Ovary (tissue), 7 donors: ENCODE measurements at regions not wholly inside any gene's neighbourhood (a gene's known extent, or its start where the extent isn't known, plus 50 kb on each side); places are given as distances from the start of the nearest gene placed in this dataset.

Experiments
- DNase-seq, 5 donors: peaks; one replicate each; pipeline ENCODE4 v3.0.0-alpha.2; 2019 to 2020
- H3K27ac ChIP-seq, 2 donors: fragments of 200-600 bp; one replicate each; pipeline versions ENCODE4 v1.5.1 to v1.8.0; 2019 to 2022
- H3K27me3 ChIP-seq: fragments of 200-600 bp; one replicate; pipeline ENCODE4 v1.8.0; 2022
- H3K36me3 ChIP-seq: fragments of 200-600 bp; sonication (generic); one replicate; pipeline ENCODE4 v1.5.1; 2019
- H3K4me1 ChIP-seq: one replicate; pipeline ENCODE4 v1.8.1; 2013; ENCODE audit warnings: mild to moderate bottlenecking, moderate library complexity; ENCODE audit not compliant: insufficient read depth
- H3K4me3 ChIP-seq: fragments of 200-600 bp; sonication (generic); one replicate; pipeline ENCODE4 v1.5.1; 2017
- H3K9me3 ChIP-seq, 2 donors: fragments of 200-600 bp in 1 of 2; sonication (generic) in 1 of 2; one replicate each; pipeline versions ENCODE4 v1.5.1 to v1.8.1; 2013 to 2019; ENCODE audit warnings: mild to moderate bottlenecking in 1 of 2, moderate library complexity in 1 of 2
- CTCF ChIP-seq, 3 donors: fragments of 450-650 bp in 2 of 3; fragments of 200-600 bp in 1 of 3; IDR thresholded peaks; one replicate each; pipeline versions ENCODE4 v1.5.1 to v1.8.0; 2016 to 2022; ENCODE audit warnings: antibody characterized with exemption in 3 of 3, mild to moderate bottlenecking in 1 of 3
- EP300 ChIP-seq: sonication (generic); formaldehyde crosslinking; IDR thresholded peaks from one replicate; pipeline ENCODE4 v1.6.1; 2017; ENCODE audit warnings: antibody characterized with exemption
- POLR2A ChIP-seq: fragments of 450-650 bp; IDR thresholded peaks from one replicate; pipeline ENCODE4 v1.6.1; 2017; ENCODE audit warnings: antibody characterized with exemption, mild to moderate bottlenecking, moderate library complexity
- WGBS, 3 donors: extraction: QIAGEN DNeasy Blood & Tissue Kit in 1 of 3; methylation state at CpG; one replicate each; pipeline versions ENCODE4 v1.1.5 to v1.1.7; 2013 to 2017; 5-methylcytosine and 5-hydroxymethylcytosine counted together
- intact Hi-C, 4 donors: fragments of 100-400 bp; cut with DNase I; formaldehyde crosslinking; loops; one replicate each; pipeline versions ENCODE4 v1.11.0 to v1.15.1; 2022 to 2023
- donor health status: DM: no; HTN: no; CAD: no; lungs with moderate emphysema.
- donor health status: DM: no; HTN: no; CAD: no.
- donor health status: Bipolar disorder and iron deficiency.
- donor health status: DM: no; HTN: no; CAD: no.
- donor health status: DM: yes; HTN: yes; CAD: no.

- WGBS, 3 donors: 87 to 95% (median 91%) methylated on average over 2 of the region's 2 CpGs
- TF ChIP-seq EP300 (no peak), CTCF (IDR thresholded peaks at IDR 0.05) (no peak), POLR2A (no peak)
- Histone ChIP-seq H3K27ac (no peak overlapping the region), H3K4me3 (no peak overlapping the region), H3K9me3 (no peaks in the 10 kb centered on the region), H3K27me3 (no peaks in the 10 kb centered on the region), H3K4me1 (peaks cover 9% of the 10 kb centered on the region), H3K36me3 (no peaks in the 10 kb centered on the region)
- intact Hi-C loops: no loop called here
- DNase-seq: no peak
Observed at GRCh38 chr9:113649855-113650206, 186.3 kb downstream of the RGS3 start.

- H3K27ac ChIP-seq: no peak overlapping the region
- WGBS, 3 donors: 60 to 71% (median 65%) methylated on average over 16 of the region's 16 CpGs
- no peak for DNase-seq
- no peaks in the 10 kb centered on the region for H3K27me3 ChIP-seq
- H3K4me3 ChIP-seq: no peak overlapping the region
- no peaks in the 10 kb centered on the region for H3K9me3 ChIP-seq
- intact Hi-C loops: no loop called here
- no peak for TF ChIP-seq CTCF (IDR thresholded peaks at IDR 0.05)
- peaks cover 11% of the 10 kb centered on the region for H3K4me1 ChIP-seq
- no peaks in the 10 kb centered on the region for H3K36me3 ChIP-seq
Observed at GRCh38 chr9:113650207-113651131, 186.9 kb downstream of the RGS3 start.

- H3K27ac ChIP-seq: no peak overlapping the region
- TF ChIP-seq EP300 (no peak), POLR2A (no peak), CTCF (IDR thresholded peaks at IDR 0.05) (no peak)
- 84 to 94% (median 90%) methylated on average over 3 of the region's 3 CpGs for WGBS, 3 donors
- H3K4me3 ChIP-seq: no peak overlapping the region
- DNase-seq: no peak
- no peaks in the 10 kb centered on the region for H3K36me3 ChIP-seq
- H3K9me3 ChIP-seq: no peaks in the 10 kb centered on the region
- H3K27me3 ChIP-seq: no peaks in the 10 kb centered on the region
- H3K4me1 ChIP-seq: peaks cover 11% of the 10 kb centered on the region
- intact Hi-C loops: no loop called here
Observed at GRCh38 chr9:113651896-113652295, 188.4 kb downstream of the RGS3 start.

GRCh38 chr9:113652355-113653152 is 189.0 kb downstream of the RGS3 start:
- 79 to 84% (median 80%) methylated on average over 6 of the region's 6 CpGs for WGBS, 3 donors
- intact Hi-C loops: no loop called here
- no peaks in the 10 kb centered on the region for H3K36me3 ChIP-seq
- TF ChIP-seq POLR2A (no peak), EP300 (no peak)
- H3K9me3 ChIP-seq: no peaks in the 10 kb centered on the region
- peaks cover 11% of the 10 kb centered on the region for H3K4me1 ChIP-seq
- H3K27ac ChIP-seq: no peak overlapping the region
- no peak overlapping the region for H3K4me3 ChIP-seq
- no peak for DNase-seq
- no peaks in the 10 kb centered on the region for H3K27me3 ChIP-seq
